NCI-H2029 treated with DMSO at 0.1 percent for 48 hours (cell line): ENCODE measurements at regions not wholly inside any gene's neighbourhood (a gene's known extent, or its start where the extent isn't known, plus 50 kb on each side); places are given as distances from the start of the nearest gene placed in this dataset.
A peak's percentile ranks its signal among the peaks of the same experiment; 100 is the strongest.
"Not testable (repeated sequence)": the region's sequence is repeated elsewhere in the genome, so short reads cannot be mapped to it uniquely, and the experiment has no call there.

Experiments
- DNase-seq: peaks from one replicate; lab custom pipeline; 2025; lab: John Stamatoyannopoulos, UW

DNA sequence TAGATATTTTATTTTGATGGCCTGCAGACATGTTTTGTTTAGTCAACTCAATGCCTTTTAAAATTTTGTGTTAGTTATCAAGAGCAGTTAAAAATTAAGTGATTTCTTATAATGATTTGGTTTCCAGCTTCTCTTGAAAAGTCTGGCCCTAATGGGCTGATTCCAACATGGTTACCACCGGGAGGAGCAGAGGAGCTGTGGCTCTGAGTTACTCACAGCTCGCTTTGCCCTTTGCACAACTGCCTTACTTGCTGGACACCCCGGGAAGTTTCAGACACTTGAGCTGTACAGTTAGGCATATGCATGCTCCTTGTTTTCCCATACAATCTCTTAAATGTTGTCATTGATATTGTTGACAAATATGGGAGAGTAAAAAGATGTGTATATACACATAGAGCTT, 173.1 kb upstream of the MMS22L start:
- no peak for DNase-seq

DNA sequence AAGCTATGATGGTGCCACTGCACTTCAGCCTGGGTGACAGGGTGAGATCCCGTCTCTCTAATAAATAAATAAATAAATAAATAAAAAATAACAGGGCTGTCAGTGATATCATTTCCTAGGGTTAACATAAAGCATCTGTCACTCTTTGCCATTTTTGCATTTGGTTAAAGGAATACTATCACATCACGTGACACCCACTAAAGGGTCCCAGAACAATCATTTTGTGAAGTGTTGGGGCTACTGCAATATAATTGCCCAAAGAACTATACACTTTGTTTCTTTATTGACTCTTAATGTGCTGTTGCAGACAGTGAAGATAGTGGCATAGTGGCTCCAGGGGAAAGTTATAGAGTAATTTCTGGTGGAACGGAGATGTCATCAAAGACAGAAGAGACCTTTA, 176.5 kb upstream of the MMS22L start:
- no peak for DNase-seq

DNA sequence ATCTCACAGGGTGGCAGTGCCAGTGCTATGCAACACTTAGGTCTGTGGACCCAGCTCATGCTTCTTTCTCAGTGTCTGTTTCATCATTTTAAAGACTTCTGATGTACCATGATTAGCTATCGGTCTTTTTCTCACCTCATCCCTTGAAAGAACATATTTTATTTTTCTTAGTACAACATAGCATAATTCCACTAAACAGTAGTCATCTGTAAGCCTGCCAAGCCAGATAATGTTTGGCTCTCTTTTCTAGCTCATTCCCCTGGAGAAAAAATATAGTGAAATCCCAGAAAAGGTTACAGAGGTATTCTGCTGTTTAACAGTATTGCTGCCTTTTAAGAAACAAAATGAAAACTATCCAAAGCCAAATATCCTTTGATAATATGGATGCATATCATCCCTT, 177.0 kb upstream of the MMS22L start:
- DNase-seq = no peak

DNA sequence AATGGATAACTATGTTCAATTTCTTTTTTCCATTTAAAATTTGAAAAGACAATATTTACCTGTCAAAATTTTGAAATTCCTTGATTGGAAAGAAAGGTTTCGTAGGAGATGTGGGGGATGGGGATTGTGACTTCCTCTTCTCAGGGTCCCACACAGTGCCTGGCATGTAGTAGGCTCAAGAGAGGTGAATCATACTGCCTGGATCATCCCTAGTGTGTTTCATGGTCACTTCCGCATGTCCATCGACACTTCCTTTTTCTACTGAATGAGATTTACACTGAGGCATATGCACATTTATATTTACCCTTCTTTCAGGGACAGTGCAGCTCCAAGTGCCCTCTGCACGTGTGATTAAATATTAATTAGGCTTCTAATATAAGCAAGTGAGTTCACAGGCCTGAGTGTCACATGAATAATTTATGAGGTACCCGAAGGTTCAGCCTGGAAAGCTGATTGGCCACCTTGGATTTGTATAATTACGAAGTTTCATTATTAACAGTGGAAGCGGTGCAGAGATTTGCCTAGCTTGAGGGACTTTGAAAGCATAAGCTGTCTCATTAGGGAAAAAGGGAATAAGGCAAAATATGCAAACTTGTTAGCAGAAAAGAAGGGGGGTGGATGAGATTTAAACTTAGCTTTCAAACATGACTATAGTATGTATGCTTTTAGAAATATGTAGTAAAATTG, 177.5 kb upstream of the MMS22L start:
- no peak for DNase-seq

DNA sequence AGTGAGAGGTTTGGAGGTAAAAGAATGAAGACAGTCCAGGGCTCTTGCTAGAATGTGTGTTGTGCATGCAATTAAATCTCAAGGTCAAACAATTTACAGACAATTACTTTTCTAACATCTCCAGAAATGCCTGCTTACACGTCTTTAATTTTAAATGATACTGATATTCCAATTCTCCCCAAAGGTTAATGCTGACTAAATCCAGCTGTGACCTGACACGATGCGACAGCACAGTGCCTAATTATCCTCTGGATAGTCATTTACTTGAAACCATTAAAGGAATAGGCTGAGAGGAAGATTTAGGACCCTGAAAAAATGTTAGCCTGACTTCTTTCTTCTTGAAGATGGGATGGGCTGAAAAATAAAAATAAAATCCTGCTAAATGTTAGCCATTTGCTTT, 178.2 kb upstream of the MMS22L start:
- no peak for DNase-seq

DNA sequence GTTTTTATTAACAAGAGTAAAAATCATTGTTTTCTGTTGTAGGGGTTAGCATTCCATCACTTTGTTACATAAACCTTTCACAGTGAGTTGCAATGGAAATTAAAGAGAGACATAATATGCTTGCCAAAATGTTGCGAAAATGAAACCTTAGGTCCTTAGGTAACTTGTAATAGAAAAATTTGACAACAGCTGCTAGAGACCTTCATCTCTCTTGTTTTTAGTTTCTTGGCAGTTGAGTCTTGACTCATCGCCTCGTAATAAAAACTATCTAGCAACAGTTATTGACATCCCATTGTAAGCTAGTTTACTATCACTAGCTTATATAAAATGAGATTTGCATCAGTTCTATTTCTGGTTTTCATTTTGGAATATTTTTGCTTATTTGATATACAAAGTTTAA, 179.0 kb upstream of the MMS22L start:
- no peak for DNase-seq

DNA sequence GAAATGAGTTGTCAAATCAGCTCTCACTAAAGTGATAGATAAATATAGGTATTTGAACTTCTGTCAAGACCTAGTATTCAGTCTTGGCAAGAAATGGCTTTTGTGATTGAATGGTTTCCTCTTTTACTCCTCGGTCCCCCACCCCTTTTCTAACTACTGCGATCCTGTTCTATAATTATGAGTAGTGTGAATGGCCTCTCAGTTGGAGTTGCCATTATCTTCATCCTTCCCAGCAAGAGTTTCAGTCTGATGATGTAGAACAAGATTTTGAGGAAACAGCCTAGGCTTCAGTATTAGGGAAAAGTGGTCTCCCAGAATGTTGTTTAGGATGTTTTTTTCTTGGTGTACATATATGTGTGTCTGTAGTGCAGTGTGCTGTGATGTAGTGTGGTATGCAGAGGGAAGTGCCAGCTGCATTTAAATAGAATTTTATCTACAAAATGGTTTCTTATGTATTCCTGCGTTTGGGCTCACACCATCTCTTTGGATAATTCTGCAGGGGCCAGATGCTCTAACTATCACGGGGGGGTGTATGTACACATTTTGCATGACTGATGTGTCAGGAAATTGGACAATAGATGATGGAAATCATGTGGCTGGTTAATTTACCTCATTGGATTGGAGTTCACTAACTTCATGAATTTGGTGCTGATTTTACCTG, 180.1 kb upstream of the MMS22L start:
- no peak for DNase-seq

DNA sequence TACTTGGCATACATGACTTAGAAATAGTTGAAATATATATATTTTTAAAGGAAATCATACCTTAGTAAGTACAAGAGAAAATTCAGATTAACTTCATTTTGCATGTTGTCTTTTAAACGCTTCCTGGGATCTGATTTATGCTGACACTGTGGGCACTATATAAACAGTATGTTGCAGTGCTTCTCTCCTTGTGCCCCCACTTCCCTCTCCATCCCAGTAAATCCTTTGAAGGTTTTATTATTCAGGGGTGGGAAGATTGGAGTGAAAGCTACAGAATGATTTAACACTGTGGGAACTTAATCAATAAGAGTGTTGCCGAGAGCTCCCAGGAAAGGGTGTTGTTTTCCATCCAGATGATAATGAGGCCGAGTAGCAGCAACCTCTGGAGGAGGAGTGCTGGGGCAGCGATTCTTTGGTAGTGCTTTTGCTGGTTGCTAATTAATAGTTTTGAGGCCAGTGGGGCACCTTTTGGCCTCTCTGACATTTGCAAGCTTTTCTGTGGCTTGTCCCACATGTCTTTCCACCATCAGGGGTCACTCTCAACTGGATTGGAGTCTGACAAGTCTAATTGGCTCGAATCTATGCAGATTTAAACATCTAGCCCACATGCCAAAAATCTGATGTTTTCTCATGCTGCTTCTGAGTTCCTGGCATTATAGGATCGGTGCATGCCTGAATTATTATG, 183.0 kb upstream of the MMS22L start:
- DNase-seq = no peak

DNA sequence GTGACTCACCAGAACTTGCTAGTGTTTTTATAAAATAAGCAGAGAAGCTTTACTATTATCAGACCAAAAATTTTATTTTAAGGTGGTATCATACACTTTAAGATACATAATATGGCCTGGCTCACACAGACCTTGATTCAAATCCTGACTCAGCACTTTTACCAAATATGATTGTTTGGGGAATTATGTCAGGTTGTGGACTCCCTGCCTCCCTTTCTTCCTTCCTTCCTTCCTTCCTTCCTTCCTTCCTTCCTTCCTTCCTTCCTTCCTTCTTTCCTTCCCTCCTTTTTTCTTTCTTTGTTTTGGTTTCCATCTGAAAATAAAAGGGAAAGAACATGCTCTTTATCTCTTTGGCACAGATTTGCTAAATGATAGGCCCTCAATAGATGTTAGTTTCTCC, 186.0 kb upstream of the MMS22L start:
- no peak for DNase-seq

DNA sequence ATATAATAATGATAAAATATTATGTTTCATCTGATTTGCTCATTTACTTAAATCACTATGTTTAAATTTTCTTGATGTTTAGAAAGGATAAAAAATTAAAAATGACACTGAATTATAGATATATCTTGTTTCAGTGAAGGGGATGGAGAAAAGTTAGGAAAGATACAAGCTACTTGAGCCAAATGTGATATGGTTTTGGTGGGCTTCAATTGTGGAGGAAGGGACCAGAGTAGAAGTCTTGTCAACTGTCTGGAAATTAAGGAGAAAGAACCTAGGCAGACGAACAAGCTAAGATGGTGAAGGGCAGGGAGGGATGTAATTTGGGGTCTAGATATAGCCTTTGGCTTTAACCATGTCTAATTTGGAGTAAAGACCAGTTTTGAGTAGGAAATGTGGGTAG, 186.4 kb upstream of the MMS22L start:
- no peak for DNase-seq

DNA sequence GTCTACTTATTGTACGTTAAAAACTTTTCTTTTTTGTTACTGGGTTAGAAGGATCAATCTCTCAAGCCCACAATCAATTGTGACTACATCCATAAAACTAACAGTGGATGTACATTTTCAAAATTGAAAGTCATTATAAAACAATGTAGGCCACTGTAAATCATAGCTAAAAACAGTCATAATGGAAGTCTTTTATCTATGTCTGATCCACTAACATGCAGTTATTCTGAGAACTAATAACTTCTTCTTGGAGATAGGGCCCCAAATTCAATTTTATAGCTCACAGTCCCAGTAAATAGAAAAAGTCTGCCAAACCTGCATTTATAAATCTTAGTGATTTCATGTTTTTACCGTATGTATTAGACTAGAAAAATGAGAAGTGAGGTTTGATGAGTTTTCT, 187.3 kb upstream of the MMS22L start:
- DNase-seq = no peak

DNA sequence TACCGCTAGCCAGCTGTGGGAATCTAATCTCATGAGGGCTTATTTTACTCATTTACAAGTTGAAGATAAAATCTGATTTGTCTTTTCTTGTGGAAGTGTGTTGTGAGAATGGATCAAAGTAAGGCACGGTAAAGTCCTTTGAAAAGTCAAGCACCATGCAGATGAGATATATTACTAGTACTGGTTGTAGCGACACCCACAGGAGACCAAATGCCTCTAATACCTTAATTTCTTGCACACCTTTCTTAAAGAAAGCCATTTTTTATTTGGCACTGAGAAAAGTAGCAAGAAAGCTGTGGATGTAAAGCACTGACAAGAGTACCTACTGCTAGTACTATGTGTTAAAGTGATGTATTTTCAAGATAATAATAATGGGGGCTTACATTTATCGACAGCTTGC, 191.0 kb upstream of the MMS22L start:
- DNase-seq = no peak

DNA sequence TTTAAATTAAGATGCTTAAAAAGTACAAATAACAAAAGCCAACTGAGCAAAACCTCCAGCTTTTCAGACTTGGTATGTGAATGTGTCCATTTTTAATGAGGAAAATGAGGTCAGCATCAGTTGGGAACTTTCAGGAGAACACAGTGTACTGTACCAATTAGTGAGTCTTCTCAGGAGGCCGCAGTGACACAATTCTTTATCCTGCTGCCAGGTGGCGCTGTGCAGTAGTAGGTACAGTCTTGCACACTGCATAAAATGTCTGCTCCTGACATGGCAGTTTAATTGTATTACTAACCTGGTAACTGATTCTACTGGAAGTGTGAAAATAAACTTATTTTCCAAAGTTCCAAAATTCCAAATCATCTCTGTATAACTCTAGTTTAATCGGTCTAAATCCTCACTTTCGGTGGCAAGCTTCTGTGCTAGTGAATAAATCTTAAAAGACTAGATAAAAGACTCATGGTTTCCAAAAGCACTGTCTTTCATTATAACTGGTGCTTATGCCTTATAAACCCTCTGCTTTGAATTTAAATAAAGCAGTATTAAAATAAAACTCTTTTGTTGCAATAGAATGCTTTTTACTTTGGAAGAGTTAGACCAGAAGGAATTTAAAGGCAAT, 214.8 kb upstream of the MMS22L start:
- DNase-seq = peak; percentile 78

DNA sequence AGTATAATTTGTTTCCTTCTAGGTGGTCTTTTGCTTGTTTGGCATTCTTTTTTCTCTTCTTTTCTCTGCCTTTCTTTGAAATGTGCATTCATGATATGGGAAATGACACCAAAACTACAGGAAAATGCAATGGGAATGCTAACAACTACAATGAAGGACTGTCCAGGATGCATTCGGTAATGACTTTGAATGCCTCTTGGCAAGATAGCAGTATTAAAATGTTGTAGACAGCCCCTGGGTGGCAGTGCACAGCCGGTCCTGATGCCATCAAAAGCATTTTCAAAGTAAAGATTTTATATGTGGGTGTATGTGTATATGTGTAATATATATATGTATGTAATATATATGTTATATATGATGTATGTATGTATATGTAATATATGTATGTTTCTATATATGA, 218.8 kb upstream of the MMS22L start:
- no peak for DNase-seq

DNA sequence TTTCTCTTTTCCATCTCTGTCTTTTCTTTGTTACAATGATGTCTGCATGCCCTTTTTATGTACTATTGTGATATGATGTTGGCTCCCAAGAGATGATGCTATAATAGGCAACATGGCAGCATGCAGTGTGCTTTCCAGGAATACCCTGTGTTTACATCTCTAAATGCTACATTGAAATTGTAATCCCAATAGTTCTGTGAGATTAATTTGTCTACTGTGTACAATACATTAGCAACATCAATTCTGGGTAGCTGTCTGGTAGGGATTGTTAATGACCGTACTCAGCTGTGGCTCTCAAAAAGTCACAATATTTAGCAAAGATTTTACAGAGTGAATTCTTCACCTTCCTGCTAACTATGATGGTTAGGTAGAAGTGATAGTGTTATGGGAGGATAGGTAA, 225.6 kb upstream of the MMS22L start:
- DNase-seq = no peak

DNA sequence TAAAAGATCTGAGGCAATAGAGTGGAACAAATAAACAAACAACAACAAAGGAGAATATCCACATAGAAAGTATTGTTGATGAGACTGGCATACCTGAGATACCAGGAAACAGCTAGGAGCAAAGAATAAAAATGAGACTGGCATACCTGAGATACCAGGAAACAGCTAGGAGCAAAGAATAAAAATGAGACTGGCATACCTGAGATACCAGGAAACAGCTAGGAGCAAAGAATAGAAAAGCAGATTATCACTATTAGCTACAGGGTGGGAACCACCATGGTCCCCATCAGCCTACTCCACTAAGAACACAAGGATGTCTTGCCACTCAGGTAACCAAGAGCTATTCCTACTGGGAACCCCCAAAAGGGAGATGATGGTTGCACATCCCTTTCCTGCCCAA, 230.2 kb upstream of the MMS22L start:
- DNase-seq = not testable (repeated sequence)

DNA sequence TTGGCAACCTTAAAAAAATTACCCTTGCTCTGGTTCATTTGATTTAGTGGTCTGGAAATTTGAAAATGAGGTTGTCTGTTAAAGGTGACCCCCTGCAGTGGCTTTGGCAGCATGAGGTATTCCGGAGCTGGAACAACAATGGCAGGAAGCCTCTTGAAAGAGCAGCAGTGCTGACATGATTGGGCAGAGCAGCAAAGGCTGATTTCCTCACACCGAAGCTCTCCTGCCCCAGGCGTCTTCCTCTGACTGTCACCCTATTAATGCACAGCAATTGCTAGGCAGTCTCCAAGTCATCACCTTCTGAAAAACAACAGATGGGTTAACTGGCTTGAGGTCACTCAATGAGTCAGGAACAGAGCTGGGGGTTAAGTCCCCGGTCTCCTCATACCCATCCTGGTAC, 241.8 kb upstream of the MMS22L start:
- DNase-seq = no peak

DNA sequence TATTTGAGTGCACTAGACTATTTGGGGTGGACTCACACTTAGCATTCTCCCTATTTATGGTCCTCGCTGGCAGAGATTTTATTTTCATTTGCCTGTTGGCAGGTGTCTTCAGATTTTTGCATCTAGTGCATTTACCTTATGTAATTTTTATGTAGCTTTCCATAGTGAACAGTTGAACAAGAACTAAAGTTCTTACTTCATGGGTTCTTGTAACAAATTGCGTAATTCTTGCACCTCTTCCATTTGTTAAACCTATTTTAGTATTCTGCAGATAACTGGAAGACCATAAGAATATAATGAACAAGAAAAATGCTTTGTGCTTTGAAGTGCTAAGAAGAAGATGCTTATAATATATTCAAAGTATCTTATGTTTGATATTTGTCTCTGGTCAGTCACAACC, 252.8 kb upstream of the MMS22L start:
- DNase-seq = no peak

DNA sequence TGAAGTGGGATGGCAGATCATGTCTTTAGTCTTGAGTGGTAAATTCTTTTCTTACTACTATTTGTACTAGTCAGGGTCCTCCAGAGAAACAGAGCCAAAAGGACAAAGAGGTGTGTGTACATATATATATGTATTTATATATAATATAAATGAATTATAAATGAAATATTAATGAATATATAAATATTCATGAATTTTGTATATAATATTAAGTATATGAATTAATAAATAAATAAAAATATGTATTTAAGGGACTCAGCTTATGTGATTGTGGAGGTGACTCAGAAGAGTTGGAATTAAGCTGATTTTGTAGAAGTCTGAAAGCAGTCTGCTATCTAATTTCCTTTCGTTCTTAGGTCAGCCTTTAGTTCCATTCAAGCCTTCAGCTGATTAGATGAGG, 265.3 kb upstream of the MMS22L start:
- no peak for DNase-seq

DNA sequence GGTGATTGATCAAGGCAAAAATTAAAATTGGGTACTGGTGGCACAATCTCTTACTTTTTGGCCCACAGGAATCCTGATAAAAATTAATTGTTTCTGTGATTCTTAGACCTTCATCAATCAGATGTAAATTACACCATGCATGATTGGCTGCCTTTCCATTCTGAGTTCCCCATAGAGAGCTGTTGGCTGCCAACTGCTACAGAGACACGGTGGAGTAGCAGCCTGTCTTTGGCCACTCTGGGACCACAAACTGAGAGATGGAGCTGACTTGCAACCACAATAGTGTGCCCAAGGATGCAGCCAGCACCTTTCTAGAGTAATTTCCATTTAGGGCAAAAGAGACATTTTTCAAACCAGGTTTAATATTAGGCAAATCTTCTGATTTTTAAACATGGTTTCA, 274.3 kb upstream of the MMS22L start:
- DNase-seq = no peak

DNA sequence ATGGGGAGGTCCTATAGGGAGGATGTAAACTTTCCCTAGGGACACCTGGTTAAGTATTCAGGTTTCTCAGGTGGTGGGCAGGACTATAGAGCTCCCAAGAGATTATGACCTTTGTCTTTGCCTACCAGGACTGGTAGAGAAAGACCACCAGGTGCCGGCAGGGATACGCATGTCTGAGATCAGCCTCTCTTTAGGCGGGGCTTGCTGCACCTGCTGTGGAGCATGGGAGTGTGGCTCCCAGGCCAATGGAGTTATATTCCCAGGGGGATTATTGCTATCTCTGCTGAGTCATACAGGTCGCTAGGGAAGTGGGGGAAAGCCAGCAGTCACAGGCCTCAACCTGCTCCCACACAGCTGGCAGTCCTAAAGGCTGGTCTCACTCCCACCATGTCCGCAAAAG, 280.5 kb upstream of the MMS22L start:
- no peak for DNase-seq

DNA sequence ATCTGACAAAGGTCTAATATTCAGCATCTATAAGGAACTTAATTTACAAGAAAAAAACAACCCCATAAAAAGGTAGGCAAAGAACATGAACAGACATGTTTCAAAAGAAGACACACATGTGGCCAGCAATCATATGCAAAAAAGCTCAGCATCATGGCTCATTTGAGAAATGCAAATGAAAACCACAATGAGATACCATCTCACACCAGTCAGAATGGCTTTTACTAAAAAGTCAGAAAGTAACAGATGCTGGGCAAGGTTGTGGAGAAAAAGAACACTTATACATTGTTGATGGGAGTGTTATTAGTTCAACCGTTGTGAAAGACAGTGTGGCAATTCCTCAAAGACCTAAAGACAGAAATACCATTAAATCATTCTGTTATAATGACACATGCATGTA, 289.9 kb upstream of the MMS22L start:
- DNase-seq = no peak

DNA sequence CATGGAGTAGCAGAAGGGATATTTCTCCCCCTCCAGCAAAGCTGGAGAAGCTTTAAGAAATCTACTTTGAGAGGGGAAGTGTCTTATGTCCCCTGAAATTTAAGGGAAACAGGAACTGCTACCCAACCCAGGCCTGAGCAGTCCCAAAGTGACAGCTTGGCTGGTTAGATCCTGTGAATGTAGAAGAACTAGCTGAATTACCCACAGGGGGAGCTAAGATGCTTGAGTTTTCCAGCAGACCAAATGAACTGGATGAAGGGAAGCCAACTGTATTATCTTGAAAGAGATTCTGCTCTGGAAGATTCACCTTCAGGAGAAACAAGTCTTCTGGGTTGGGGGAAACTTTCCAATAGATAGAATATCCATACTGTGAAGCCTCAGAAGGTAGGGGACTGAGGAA, 303.3 kb upstream of the MMS22L start:
- no peak for DNase-seq
